ENCODE measurements at regions not wholly inside any gene's neighbourhood (a gene's known extent, or its start where the extent isn't known, plus 50 kb on each side); places are given as distances from the start of the nearest gene placed in this dataset.

- DNase-seq = no peak
These were observed 877.1 kb upstream of the CDH8 start for GRCh38 chr16:62913333-62913732.

DNA sequence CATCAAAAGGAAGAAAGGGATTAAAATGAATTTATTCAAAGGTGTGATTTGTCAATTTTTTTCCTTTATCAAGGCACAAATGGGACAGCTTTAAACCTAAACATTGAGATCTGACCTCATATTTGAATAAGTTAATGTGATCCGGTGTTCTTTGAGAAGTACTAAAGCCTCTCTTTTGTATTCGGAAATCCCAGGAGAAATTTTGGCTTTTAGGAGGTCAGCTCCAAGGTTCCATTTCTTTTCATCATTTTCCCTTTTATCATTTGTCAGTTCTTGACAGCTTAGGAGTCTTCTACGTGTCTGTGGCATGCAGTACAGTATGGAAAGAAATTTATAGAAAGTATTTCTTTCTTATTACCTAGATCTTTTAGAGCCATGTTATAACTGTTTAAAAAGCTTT lies 873.4 kb upstream of the CDH8 start:
- no peak for DNase-seq

- no peak for DNase-seq
These were observed 871.3 kb upstream of the CDH8 start for GRCh38 chr16:62907562-62907961.

DNA sequence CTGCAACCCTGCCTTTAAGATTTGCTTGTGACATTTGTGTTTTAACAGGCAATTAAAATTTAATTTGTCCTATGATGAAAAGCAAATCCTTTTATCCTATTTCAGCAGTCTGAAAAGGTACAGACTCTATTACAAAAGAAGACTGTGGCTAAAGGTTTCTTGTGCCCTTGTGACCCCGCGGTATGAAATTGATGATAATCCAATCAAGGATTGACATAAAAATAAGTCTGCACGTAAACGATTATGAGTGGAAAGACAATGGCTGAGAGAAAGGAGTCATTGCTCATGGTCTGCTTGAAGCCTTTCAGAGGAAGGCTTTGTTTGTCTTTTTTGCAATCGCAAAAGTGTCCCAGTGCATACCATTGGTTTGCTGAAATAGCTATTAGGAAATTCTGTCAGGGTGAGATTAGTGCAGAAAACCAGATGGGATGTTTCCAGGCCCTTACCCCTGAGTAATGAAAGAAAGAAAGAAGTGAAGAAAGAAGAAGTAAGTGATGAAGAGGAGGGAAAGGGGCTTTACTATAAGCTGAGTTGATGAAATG lies 867.8 kb upstream of the CDH8 start:
- no peak for DNase-seq

GRCh38 chr16:62899737-62900136 lies 863.5 kb upstream of the CDH8 start:
- DNase-seq = no peak

DNA sequence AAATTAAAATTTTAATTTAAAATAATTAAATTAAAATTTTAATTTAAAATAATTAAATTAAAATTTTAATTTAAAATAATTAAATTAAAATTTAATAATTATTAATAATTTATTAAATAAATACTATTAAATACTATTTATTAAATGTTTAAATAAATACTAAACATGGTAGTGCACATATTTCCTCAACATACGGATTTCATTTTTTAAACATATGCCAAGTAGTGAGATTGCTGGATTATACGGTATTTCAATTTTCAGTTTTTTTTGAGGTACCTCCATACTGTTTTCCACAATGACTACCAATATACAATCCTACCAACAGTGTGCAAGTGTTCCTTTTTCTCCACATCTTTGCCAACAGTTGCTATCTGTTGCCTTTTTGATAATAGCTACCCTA lies 852.9 kb upstream of the CDH8 start:
- no peak for DNase-seq

DNA sequence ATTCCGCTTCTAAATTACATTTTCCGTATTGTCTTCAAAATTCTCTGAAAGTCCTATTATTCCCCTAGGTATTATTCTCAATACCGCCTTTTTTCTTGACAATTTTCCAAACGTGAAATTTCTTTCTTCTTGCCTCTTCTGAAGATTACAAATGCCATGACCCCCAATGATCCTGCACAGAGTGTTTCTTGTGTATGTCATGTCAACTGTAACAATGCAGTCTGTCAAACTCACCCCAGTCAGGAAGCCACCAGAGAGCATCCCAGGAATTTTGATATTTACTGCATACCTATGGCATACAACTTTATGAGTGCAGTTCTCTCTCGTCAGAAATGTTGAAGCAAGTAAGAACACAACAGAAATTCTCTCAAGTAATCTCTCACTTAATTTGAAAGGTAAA lies 847.3 kb upstream of the CDH8 start:
- DNase-seq = no peak

- no peak for DNase-seq
These were observed 846.4 kb upstream of the CDH8 start for GRCh38 chr16:62882552-62883221.

DNA sequence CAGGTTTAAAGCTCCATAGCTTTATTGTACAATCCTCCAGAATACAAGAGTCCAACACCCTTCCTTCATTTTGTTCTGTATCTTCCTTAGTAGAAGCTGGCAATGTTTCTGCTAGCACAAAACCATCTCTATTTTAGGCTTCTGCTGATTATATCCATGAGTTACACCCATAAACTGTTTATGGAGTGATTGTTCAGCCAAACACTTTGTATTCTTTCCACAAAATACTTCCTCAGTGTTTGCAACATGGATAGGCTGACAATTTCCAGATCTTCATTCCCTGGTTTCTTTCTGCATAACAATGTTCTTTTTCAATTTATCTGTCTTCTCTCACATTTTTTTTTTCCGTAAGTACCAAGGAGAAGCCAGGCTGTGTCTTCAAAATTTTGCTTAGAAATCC lies 839.9 kb upstream of the CDH8 start:
- DNase-seq = no peak

GRCh38 chr16:62872339-62872738 lies 836.1 kb upstream of the CDH8 start:
- DNase-seq = no peak

GRCh38 chr16:62870554-62870953 lies 834.3 kb upstream of the CDH8 start:
- DNase-seq = no peak

- DNase-seq = no peak
These were observed 833.6 kb upstream of the CDH8 start for GRCh38 chr16:62869837-62870236.

GRCh38 chr16:62863139-62863538 lies 826.9 kb upstream of the CDH8 start:
- DNase-seq = no peak

- no peak for DNase-seq
These were observed 817.6 kb upstream of the CDH8 start for GRCh38 chr16:62853887-62854286.

GRCh38 chr16:62846399-62847057 lies 810.3 kb upstream of the CDH8 start:
- DNase-seq = no peak

DNA sequence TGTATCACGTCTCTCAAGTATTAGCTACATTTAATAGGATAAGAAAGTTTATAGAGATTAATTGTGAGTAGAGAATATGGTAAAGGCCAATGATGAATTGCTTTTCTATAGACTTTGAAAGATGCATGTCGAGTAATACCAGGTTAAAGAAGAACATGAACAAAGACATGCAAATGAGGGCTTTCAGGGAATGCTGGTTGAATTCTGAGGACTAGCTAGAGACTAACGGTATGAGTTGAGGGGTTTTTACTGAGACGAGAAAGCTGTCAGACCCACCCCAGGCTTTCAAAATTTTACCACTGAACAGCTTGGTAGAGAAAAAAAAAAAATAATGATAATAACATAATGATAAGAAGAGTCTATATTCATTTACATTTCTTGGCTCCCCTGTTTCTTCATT lies 796.0 kb upstream of the CDH8 start:
- DNase-seq = no peak

GRCh38 chr16:62831235-62831850 lies 795.1 kb upstream of the CDH8 start:
- no peak for DNase-seq

- DNase-seq = no peak
These were observed 793.4 kb upstream of the CDH8 start for GRCh38 chr16:62829607-62830006.

DNA sequence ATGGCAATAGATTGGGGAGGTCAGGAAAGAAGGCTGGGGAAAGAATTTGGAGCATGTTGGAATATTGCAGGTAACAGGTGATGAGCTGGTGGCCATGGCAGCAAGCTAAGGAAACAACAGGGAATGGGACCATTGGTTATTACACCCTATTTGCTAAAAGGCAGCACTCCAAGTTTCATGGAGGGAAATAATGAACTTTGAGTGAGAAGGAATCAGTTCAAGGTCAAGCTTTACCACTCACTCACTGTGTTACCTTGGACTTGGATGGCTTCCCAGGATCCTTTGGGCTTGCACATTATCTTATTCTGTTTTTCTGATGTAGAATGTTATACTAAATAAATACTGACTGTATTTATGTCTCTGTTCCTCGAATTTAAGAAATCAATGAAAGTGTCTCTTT lies 792.8 kb upstream of the CDH8 start:
- DNase-seq = no peak

DNA sequence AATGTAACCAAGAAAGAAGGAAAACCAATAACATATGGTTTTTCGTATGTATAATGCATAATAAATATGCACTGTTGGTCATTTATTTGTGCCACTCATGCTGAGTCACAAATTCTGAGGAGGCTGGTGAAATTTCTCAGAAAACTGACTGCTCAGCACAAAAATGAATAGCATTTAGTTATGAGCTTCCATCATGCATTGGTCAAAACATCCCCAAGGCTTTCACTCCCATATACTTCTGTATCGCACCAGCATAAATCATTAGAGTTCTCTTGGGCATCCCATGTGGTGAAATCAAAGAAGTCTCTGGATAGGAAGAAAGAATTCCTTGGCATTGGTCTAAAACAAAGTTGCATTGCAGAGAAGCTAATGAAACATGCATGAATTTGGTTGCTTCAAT lies 785.6 kb upstream of the CDH8 start:
- DNase-seq = no peak

DNA sequence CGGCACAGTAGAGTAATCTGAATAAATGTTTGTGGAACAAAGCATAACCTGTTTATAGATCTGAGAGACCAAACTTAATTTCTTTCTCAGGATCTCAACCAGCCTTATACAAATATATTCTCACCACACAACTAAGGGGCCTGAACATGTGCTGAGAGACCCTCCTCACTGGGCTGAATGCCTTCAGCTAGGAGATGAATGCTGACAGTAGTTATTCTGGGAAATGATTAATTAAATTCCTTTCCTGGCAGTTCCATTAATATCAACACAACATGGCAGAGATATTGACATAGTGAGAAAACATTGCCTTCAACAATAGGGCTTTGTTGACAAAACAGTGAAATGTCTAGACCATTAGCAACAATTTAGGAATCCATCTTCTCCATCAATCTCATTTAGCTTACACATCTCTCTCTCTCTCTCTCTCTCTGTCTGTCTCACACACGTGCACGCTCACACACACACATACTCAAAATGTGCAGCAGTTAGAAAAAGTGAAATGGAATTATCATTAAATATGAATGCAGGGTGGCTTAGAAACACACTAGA lies 780.8 kb upstream of the CDH8 start:
- DNase-seq = no peak

GRCh38 chr16:62814891-62815290 lies 778.7 kb upstream of the CDH8 start:
- no peak for DNase-seq

- no peak for DNase-seq
These were observed 769.1 kb upstream of the CDH8 start for GRCh38 chr16:62805221-62805857.

DNA sequence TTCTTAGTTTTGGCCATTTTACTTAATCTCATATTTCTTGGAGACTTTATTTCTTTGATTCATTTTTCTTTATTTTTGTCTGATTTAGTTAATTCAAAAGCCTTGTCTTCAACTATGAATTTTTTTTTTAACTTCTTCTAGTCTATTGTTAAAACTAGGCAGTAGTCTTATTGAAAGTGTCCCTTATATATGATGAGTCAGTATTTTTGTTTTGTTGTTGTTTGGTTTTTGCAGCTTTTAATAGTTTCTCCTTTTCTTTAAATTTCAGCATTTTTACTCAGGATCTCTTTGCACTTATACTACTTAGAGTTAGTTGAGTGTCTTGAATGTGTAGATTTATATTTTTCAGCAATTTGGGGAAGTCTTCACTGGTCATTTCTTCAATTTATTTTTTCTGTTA lies 758.5 kb upstream of the CDH8 start:
- no peak for DNase-seq

Data from activated naive CD4-positive, alpha-beta T cell treated with Interleukin-2 at 50 U/mL for 16 hours (primary cell).